ENCODE measurements at regions not wholly inside any gene's neighbourhood (a gene's known extent, or its start where the extent isn't known, plus 50 kb on each side); places are given as distances from the start of the nearest gene placed in this dataset.

- TF ChIP-seq MEF2B (IDR thresholded peaks at IDR 0.05; ENCODE audit: partially characterized antibody, poor library complexity, severe bottlenecking) (peak; percentile 71), SMAD5 (IDR thresholded peaks at IDR 0.05; ENCODE audit: low read depth) (no peak)
Measured at GRCh38 chr12:98401427-98401826, 114.0 kb upstream of the TMPO start (continued).

- no peak for DNase-seq (ENCODE audit: low read depth, low spot score)
- H3K4me2 ChIP-seq (ENCODE audit: control insufficient read depth, insufficient read depth): no peak overlapping the region
- no peak overlapping the region for H3K4me3 ChIP-seq
- WGBS (ENCODE audit: insufficient coverage, insufficient replicate concordance, low lambda C conversion rate, missing lambda C conversion rate): 77% methylated on average over 3 of the region's 3 CpGs
- H3K36me3 ChIP-seq (ENCODE audit: control insufficient read depth in 2 of 2, insufficient read depth in 2 of 2, low read length in 1 of 2): no peaks in the 10 kb centered on the region
- H3K27ac ChIP-seq (ENCODE audit: control insufficient read depth, insufficient read depth): no peak overlapping the region
- ChIA-PET CTCF (interaction anchor here (0.7 kb wide), 1 partner anchor 26 kb away, joined by 3 read pairs; no protein-coding TSS in a partner anchor), POLR2A (no interaction called here), RAD21 (ENCODE audit: unreplicated experiment) (interaction anchor here (0.7 to 1.7 kb wide), 2 partner anchors 14 to 1831 kb away, joined by 3 to 4 read pairs; no protein-coding TSS in a partner anchor), SMC1A (ENCODE audit: uncharacterized antibody, unreplicated experiment) (interaction anchor here (0.9 kb wide), 1 partner anchor 19 kb away, joined by 3 read pairs; no protein-coding TSS in a partner anchor)
- no peaks in the 10 kb centered on the region; the same call in 2 of the 3 replicates for H3K9me3 ChIP-seq (replicated peaks; ENCODE audit: control insufficient read depth, insufficient read depth, low read length)
- no peaks in the 10 kb centered on the region for H3K79me2 ChIP-seq (ENCODE audit: control insufficient read depth, insufficient read depth, low read length)
- ATAC-seq: no peak
- H2AFZ ChIP-seq (ENCODE audit: control insufficient read depth, low read depth, low read length): no peak overlapping the region
- intact Hi-C loops (cut with micrococcal nuclease; ENCODE audit: unreplicated experiment): no loop called here
- H3K9ac ChIP-seq (ENCODE audit: control insufficient read depth, insufficient read depth, low read length): no peak overlapping the region
- H3K4me1 ChIP-seq (ENCODE audit: control insufficient read depth, insufficient read depth, low read length): peaks cover 22% of the 10 kb centered on the region
- BruUV-seq (replicated peaks): no TSS peak
- FAIRE-seq: no peak
- H3K27me3 ChIP-seq (replicated peaks in 1 of 2; ENCODE audit: control insufficient read depth in 2 of 2, insufficient read depth in 2 of 2, low read length in 1 of 2): no peaks in the 10 kb centered on the region
- no peaks in the 10 kb centered on the region for H4K20me1 ChIP-seq (ENCODE audit: control insufficient read depth, insufficient read depth)
- in situ Hi-C loops (cut with MboI): no loop called here
- TF ChIP-seq ZNF384 (IDR thresholded peaks at IDR 0.05; ENCODE audit: borderline replicate concordance, low read depth, low read length) (no peak), ZBTB40 (IDR thresholded peaks at IDR 0.05; ENCODE audit: borderline replicate concordance) (no peak), HDAC6 (IDR thresholded peaks at IDR 0.05; ENCODE audit: unreplicated experiment) (no peak), KDM1A (IDR thresholded peaks at IDR 0.05; ENCODE audit: borderline replicate concordance) (no peak), ZZZ3 (IDR thresholded peaks at IDR 0.05; ENCODE audit: control insufficient read depth, insufficient read length, low read depth) (no peak), NR2F1 (conservative IDR thresholded peaks at IDR 0.05) (peak; percentile 5; the same call in 1 of the 2 replicates), RELB (IDR thresholded peaks at IDR 0.05; ENCODE audit: low read depth) (no peak), ETV6 (conservative IDR thresholded peaks at IDR 0.05 in 1 of 2, IDR thresholded peaks at IDR 0.05 in 1 of 2; ENCODE audit: borderline replicate concordance in 1 of 2, low read depth in 1 of 2) (no peak)
Measured at GRCh38 chr12:98402091-98402490, 113.3 kb upstream of the TMPO start.
